Astrocyte (in vitro differentiated cells and primary cell): ENCODE measurements at regions not wholly inside any gene's neighbourhood (a gene's known extent, or its start where the extent isn't known, plus 50 kb on each side); places are given as distances from the start of the nearest gene placed in this dataset.
A peak's percentile ranks its signal among the peaks of the same experiment; 100 is the strongest.

ENCODE experiments used
- DNase-seq: peaks from one replicate; pipeline ENCODE4 v3.0.0-alpha.2; 2010; ENCODE audit warnings: low read depth
- FAIRE-seq: peaks from 2 replicates; lab custom pipeline; 2011; peaks lifted over from hg19 to GRCh38; lab: Jason Lieb, UNC
- H2AFZ ChIP-seq: 2 replicates; pipeline ENCODE4 v1.6.0; 2012; ENCODE audit warnings: low read depth, low read length, inconsistent platforms
- H3K27ac ChIP-seq: 2 replicates; pipeline ENCODE4 v1.5.1; 2011; ENCODE audit warnings: low read depth, low read length, inconsistent platforms
- H3K27me3 ChIP-seq: 2 replicates; pipeline ENCODE4 v1.6.0; 2011; ENCODE audit warnings: low read length, inconsistent platforms; ENCODE audit not compliant: insufficient read depth
- H3K36me3 ChIP-seq: 2 replicates; pipeline ENCODE4 v1.5.1; 2011; ENCODE audit warnings: low read length, inconsistent platforms; ENCODE audit not compliant: insufficient read depth
- H3K4me1 ChIP-seq: 2 replicates; pipeline ENCODE4 v1.5.1; 2011; ENCODE audit warnings: low read length, inconsistent platforms; ENCODE audit not compliant: insufficient read depth
- H3K4me2 ChIP-seq: 2 replicates; pipeline ENCODE4 v1.6.0; 2012; ENCODE audit warnings: low read length, inconsistent platforms
- H3K4me3 ChIP-seq: 2 replicates; pipeline ENCODE4 v1.5.1; 2011; ENCODE audit warnings: low read depth, mild to moderate bottlenecking, low read length, inconsistent platforms; ENCODE audit not compliant: insufficient read depth
- H3K79me2 ChIP-seq: 2 replicates; pipeline ENCODE4 v1.6.0; 2012; ENCODE audit warnings: mild to moderate bottlenecking, low read length, inconsistent platforms; ENCODE audit not compliant: insufficient read depth
- H3K9ac ChIP-seq: 2 replicates; pipeline ENCODE4 v1.6.0; 2012; ENCODE audit warnings: mild to moderate bottlenecking, low read length, inconsistent platforms
- H3K9me3 ChIP-seq: 2 replicates; pipeline ENCODE4 v1.5.1; 2012; ENCODE audit warnings: low read depth, mild to moderate bottlenecking, low read length, inconsistent platforms; ENCODE audit not compliant: insufficient read depth
- H4K20me1 ChIP-seq: 2 replicates; pipeline ENCODE4 v1.6.0; 2012; ENCODE audit warnings: low read length, inconsistent platforms; ENCODE audit not compliant: insufficient read depth
- H3K27ac Mint-ChIP-seq: one replicate; pipeline ENCODE4 v1.8.0; 2021; ENCODE audit warnings: mild to moderate bottlenecking, mixed read lengths; ENCODE audit not compliant: unreplicated experiment
- H3K27me3 Mint-ChIP-seq: one replicate; pipeline ENCODE4 v1.8.0; 2021; ENCODE audit warnings: low read depth, mixed read lengths; ENCODE audit not compliant: unreplicated experiment
- H3K36me3 Mint-ChIP-seq: one replicate; pipeline ENCODE4 v1.8.0; 2021; ENCODE audit warnings: low read depth, mixed read lengths; ENCODE audit not compliant: unreplicated experiment
- H3K4me1 Mint-ChIP-seq: one replicate; pipeline ENCODE4 v1.8.0; 2021; ENCODE audit warnings: low read depth, mixed read lengths; ENCODE audit not compliant: unreplicated experiment
- H3K4me3 Mint-ChIP-seq: one replicate; pipeline ENCODE4 v1.8.0; 2021; ENCODE audit warnings: mild to moderate bottlenecking, moderate library complexity, mixed read lengths; ENCODE audit not compliant: unreplicated experiment
- H3K9me3 Mint-ChIP-seq: one replicate; pipeline ENCODE4 v1.8.0; 2021; ENCODE audit warnings: mild to moderate bottlenecking, mixed read lengths; ENCODE audit not compliant: unreplicated experiment
- EZH2 ChIP-seq: IDR thresholded peaks from 2 replicates; pipeline ENCODE4 v1.6.1; 2012; ENCODE audit warnings: mild to moderate bottlenecking, low read length, inconsistent platforms; ENCODE audit not compliant: insufficient read depth
- TF ChIP-seq, protein P1 (sequence below): IDR thresholded peaks from 2 replicates; pipeline ENCODE4 v1.5.1; 2011; ENCODE audit warnings: low read depth, mild to moderate bottlenecking, inconsistent platforms, low read length, moderate library complexity; ENCODE audit not compliant: insufficient read depth

DNA sequence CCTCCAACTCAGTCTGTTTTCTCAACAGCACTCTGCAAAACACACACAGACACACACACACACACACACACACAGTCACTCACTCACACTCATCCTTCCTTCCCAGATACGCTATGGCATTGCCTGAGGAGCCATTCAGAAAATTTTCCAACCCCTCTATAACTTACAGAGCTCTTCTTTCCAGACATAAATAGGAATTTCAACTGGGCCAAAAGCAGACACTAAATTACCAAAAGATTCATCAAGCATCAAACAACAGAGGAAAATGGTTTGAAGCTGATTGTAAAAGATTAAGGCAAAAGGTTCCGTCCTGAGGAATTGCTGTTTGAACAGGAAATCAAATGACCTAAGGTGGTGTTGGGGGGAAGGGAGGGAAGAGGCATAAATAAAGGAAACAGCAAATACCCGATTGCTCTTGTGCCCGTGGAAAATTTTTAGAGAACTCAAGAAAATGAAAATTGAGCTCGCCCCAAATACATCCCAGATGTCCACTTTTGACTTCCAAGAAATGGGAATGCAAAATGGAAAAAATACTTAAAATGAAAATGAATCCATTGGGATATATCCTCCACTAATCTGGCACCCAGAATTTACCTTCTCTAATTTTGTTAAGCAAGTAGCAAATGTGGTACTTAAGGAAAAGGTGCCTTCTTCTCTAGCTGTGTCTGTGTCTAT lies 183.6 kb downstream of the QDPR start:
- no peak overlapping the region for H3K4me2 ChIP-seq
- H3K4me3 Mint-ChIP-seq: no peak overlapping the region
- H3K27ac ChIP-seq: no peak overlapping the region
- no peaks in the 10 kb centered on the region for H3K36me3 Mint-ChIP-seq
- peaks cover 5% of the 10 kb centered on the region for H3K4me1 Mint-ChIP-seq
- no peaks in the 10 kb centered on the region for H3K27me3 ChIP-seq
- H4K20me1 ChIP-seq: no peaks in the 10 kb centered on the region
- no peak for TF ChIP-seq EZH2
- TF ChIP-seq, protein P1, sequence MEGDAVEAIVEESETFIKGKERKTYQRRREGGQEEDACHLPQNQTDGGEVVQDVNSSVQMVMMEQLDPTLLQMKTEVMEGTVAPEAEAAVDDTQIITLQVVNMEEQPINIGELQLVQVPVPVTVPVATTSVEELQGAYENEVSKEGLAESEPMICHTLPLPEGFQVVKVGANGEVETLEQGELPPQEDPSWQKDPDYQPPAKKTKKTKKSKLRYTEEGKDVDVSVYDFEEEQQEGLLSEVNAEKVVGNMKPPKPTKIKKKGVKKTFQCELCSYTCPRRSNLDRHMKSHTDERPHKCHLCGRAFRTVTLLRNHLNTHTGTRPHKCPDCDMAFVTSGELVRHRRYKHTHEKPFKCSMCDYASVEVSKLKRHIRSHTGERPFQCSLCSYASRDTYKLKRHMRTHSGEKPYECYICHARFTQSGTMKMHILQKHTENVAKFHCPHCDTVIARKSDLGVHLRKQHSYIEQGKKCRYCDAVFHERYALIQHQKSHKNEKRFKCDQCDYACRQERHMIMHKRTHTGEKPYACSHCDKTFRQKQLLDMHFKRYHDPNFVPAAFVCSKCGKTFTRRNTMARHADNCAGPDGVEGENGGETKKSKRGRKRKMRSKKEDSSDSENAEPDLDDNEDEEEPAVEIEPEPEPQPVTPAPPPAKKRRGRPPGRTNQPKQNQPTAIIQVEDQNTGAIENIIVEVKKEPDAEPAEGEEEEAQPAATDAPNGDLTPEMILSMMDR: no peak
- peaks cover 1% of the 10 kb centered on the region for H3K9me3 Mint-ChIP-seq
- no peak overlapping the region for H3K4me3 ChIP-seq
- H2AFZ ChIP-seq: no peak overlapping the region
- DNase-seq (no peak), FAIRE-seq (no peak)
- H3K79me2 ChIP-seq: no peaks in the 10 kb centered on the region
- no peak overlapping the region for H3K27ac Mint-ChIP-seq
- H3K9me3 ChIP-seq: no peaks in the 10 kb centered on the region
- H3K27me3 Mint-ChIP-seq: no peaks in the 10 kb centered on the region
- H3K36me3 ChIP-seq: no peaks in the 10 kb centered on the region
- peaks cover 8% of the 10 kb centered on the region for H3K4me1 ChIP-seq
- H3K9ac ChIP-seq: no peak overlapping the region

DNA sequence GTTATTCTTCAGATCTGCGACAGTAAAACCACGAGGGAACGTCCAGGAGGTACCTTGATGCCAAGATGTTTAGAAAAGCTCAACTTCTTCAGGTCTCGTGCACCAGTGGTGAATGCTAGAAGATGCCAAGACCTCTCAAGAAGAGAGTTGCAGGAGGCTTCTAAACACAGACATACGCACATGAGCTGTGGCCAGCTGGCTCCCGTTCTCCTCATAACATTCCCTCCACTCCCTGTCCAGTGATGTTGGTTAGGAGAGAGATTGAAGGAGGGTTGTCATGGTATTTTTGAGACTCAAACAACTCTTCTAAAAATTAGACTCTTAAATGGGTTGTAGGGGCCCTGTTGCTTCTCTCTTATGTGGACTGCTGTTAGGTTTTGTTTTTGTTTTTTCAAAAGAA lies 184.3 kb downstream of the QDPR start:
- Histone ChIP-seq H3K27me3 (no peaks in the 10 kb centered on the region), H4K20me1 (no peaks in the 10 kb centered on the region), H3K9me3 (no peaks in the 10 kb centered on the region), H3K4me2 (no peak overlapping the region), H3K9ac (no peak overlapping the region), H2AFZ (no peak overlapping the region), H3K4me3 (no peak overlapping the region), H3K4me1 (peaks cover 8% of the 10 kb centered on the region), H3K79me2 (no peaks in the 10 kb centered on the region), H3K36me3 (no peaks in the 10 kb centered on the region), H3K27ac (no peak overlapping the region)
- Mint-ChIP-seq H3K4me3 (no peak overlapping the region), H3K9me3 (peaks cover 1% of the 10 kb centered on the region), H3K27me3 (no peaks in the 10 kb centered on the region), H3K36me3 (no peaks in the 10 kb centered on the region), H3K27ac (no peak overlapping the region), H3K4me1 (peaks cover 5% of the 10 kb centered on the region)
- DNase-seq (peak; percentile 5), FAIRE-seq (peak; percentile 45)
- TF ChIP-seq EZH2: no peak
- TF ChIP-seq, protein P1: no peak

DNA sequence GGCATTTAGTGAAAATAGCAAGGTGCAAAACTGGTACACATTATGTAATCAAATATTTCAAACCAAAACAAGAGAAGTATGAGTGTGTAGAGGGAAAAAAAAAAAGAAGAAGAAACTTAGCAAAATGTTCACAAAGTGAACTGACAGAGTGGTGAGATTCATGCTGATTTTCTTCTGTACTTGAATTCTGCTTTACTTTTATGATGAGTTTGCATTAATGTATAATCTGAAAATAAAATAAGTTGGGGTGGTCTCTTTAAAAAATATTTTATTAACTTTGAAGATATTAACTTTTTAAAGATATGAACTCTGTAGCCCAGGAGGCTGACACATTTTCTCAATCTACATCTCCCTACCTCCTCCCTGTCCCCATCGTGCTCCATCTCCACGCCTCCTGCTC lies 185.1 kb downstream of the QDPR start:
- Mint-ChIP-seq H3K36me3 (no peaks in the 10 kb centered on the region), H3K4me1 (peaks cover 5% of the 10 kb centered on the region), H3K9me3 (peaks cover 4% of the 10 kb centered on the region), H3K4me3 (no peak overlapping the region), H3K27me3 (no peaks in the 10 kb centered on the region), H3K27ac (no peak overlapping the region)
- no peaks in the 10 kb centered on the region for H3K27me3 ChIP-seq
- no peak for FAIRE-seq
- no peak overlapping the region for H3K4me3 ChIP-seq
- H2AFZ ChIP-seq: no peak overlapping the region
- no peak overlapping the region for H3K4me2 ChIP-seq
- no peaks in the 10 kb centered on the region for H3K9me3 ChIP-seq
- no peak for TF ChIP-seq EZH2
- no peak overlapping the region for H3K9ac ChIP-seq
- no peak overlapping the region for H3K27ac ChIP-seq
- no peaks in the 10 kb centered on the region for H4K20me1 ChIP-seq
- H3K36me3 ChIP-seq: no peaks in the 10 kb centered on the region
- H3K79me2 ChIP-seq: no peaks in the 10 kb centered on the region
- DNase-seq: no peak
- H3K4me1 ChIP-seq: peaks cover 8% of the 10 kb centered on the region
